SK-N-MC (cell line): ENCODE measurements at regions not wholly inside any gene's neighbourhood (a gene's known extent, or its start where the extent isn't known, plus 50 kb on each side); places are given as distances from the start of the nearest gene placed in this dataset.
A peak's percentile ranks its signal among the peaks of the same experiment; 100 is the strongest.
"Not testable (repeated sequence)": the region's sequence is repeated elsewhere in the genome, so short reads cannot be mapped to it uniquely, and the experiment has no call there.

Source experiments
- DNase-seq: peaks from one replicate; pipeline ENCODE4 v3.0.0-alpha.2; 2011; ENCODE audit warnings: low read depth, low spot score
- H3K27ac ChIP-seq: fragments of 200-600 bp; sonication (generic); 2 replicates; pipeline ENCODE4 v1.5.1; 2016; ENCODE audit warnings: mixed run types
- H3K36me3 ChIP-seq: fragments of 200-600 bp; sonication (generic); 2 replicates; pipeline ENCODE4 v1.6.1; 2017; ENCODE audit warnings: antibody characterized with exemption, low read length, mixed read lengths; ENCODE audit not compliant: insufficient read depth
- H3K4me3 ChIP-seq: fragments of 200-600 bp; sonication (generic); 2 replicates; pipeline ENCODE4 v1.5.1; 2016
- H3K9ac ChIP-seq: fragments of 200-600 bp; sonication (generic); 2 replicates; pipeline ENCODE4 v1.8.0; 2017; ENCODE audit warnings: mixed run types, mixed read lengths; ENCODE audit not compliant: insufficient read length
- H3K9me3 ChIP-seq: fragments of 200-600 bp; sonication (generic); 2 replicates; pipeline ENCODE4 v1.6.1; 2017; ENCODE audit warnings: low read depth, mild to moderate bottlenecking, antibody characterized with exemption, low read length, moderate library complexity, mixed read lengths
- EZH2 ChIP-seq: fragments of 200-600 bp; sonication (generic); IDR thresholded peaks from one replicate; pipeline ENCODE4 v1.6.1; 2017; ENCODE audit warnings: antibody characterized with exemption
- FOXP2 ChIP-seq: optimal IDR thresholded peaks from 2 replicates; pipeline ENCODE3; 2011; ENCODE audit warnings: mild to moderate bottlenecking, moderate library complexity; ENCODE audit not compliant: insufficient read depth; ENCODE audit errors: extremely low read length, control extremely low read depth
- POLR2AphosphoS5 ChIP-seq: IDR thresholded peaks from 2 replicates; pipeline ENCODE4 v1.6.1; 2012; ENCODE audit warnings: mild to moderate bottlenecking, low read depth, low read length, borderline replicate concordance

- DNase-seq: no peak
- Histone ChIP-seq H3K9ac (no peak overlapping the region), H3K4me3 (no peak overlapping the region), H3K27ac (no peak overlapping the region), H3K36me3 (no peaks in the 10 kb centered on the region), H3K9me3 (no peaks in the 10 kb centered on the region)
- TF ChIP-seq EZH2: no peak
- no peak for TF ChIP-seq FOXP2
- no peak for TF ChIP-seq POLR2AphosphoS5
Observed at GRCh38 chr4:127448986-127449385, 183.8 kb upstream of the INTU start.

GRCh38 chr4:127449449-127449848 lies 183.3 kb upstream of the INTU start:
- Histone ChIP-seq H3K9me3 (no peaks in the 10 kb centered on the region), H3K9ac (no peak overlapping the region), H3K4me3 (no peak overlapping the region), H3K27ac (no peak overlapping the region), H3K36me3 (no peaks in the 10 kb centered on the region)
- no peak for TF ChIP-seq EZH2
- no peak for TF ChIP-seq POLR2AphosphoS5
- TF ChIP-seq FOXP2: no peak
- DNase-seq: no peak

- DNase-seq: no peak
- Histone ChIP-seq H3K4me3 (no peak overlapping the region), H3K36me3 (no peaks in the 10 kb centered on the region), H3K9me3 (no peaks in the 10 kb centered on the region), H3K27ac (no peak overlapping the region), H3K9ac (no peak overlapping the region)
- no peak for TF ChIP-seq EZH2
- no peak for TF ChIP-seq POLR2AphosphoS5
- TF ChIP-seq FOXP2: no peak
Observed at GRCh38 chr4:127450276-127450675, 182.5 kb upstream of the INTU start.

GRCh38 chr4:127463883-127464282 lies 168.9 kb upstream of the INTU start:
- Histone ChIP-seq H3K27ac (no peak overlapping the region), H3K9me3 (no peaks in the 10 kb centered on the region), H3K9ac (no peak overlapping the region), H3K36me3 (no peaks in the 10 kb centered on the region), H3K4me3 (no peak overlapping the region)
- DNase-seq: no peak
- no peak for TF ChIP-seq EZH2
- TF ChIP-seq POLR2AphosphoS5: no peak
- TF ChIP-seq FOXP2: no peak

- TF ChIP-seq FOXP2: no peak
- no peak for TF ChIP-seq EZH2
- no peak for TF ChIP-seq POLR2AphosphoS5
- no peak for DNase-seq
Observed at GRCh38 chr4:127469542-127469941, 163.2 kb upstream of the INTU start.

GRCh38 chr4:127469959-127470809 lies 162.6 kb upstream of the INTU start:
- H3K9ac ChIP-seq: no peak overlapping the region
- DNase-seq: no peak
- TF ChIP-seq FOXP2: no peak
- TF ChIP-seq POLR2AphosphoS5: no peak
- no peak for TF ChIP-seq EZH2

More at GRCh38 chr4:127469542-127469941, 163.2 kb upstream of the INTU start:
- Histone ChIP-seq H3K27ac (no peak overlapping the region), H3K4me3 (no peak overlapping the region), H3K36me3 (no peaks in the 10 kb centered on the region), H3K9me3 (no peaks in the 10 kb centered on the region), H3K9ac (no peak overlapping the region)

GRCh38 chr4:127478271-127478670 lies 154.5 kb upstream of the INTU start:
- not testable (repeated sequence) for H3K4me3 ChIP-seq, H3K9ac ChIP-seq, H3K36me3 ChIP-seq, H3K9me3 ChIP-seq, H3K27ac ChIP-seq, DNase-seq

More at GRCh38 chr4:127469959-127470809, 162.6 kb upstream of the INTU start:
- Histone ChIP-seq H3K9me3 (no peaks in the 10 kb centered on the region), H3K36me3 (no peaks in the 10 kb centered on the region), H3K4me3 (no peak overlapping the region), H3K27ac (no peak overlapping the region)

GRCh38 chr4:127479031-127479622 lies 153.6 kb upstream of the INTU start:
- H3K36me3 ChIP-seq: no peaks in the 10 kb centered on the region
- H3K9me3 ChIP-seq: no peaks in the 10 kb centered on the region
- TF ChIP-seq EZH2: no peak
- no peak; the same call in 1 of the 2 replicates for TF ChIP-seq POLR2AphosphoS5
- TF ChIP-seq FOXP2: no peak
- H3K4me3 ChIP-seq: no peak overlapping the region
- peak overlapping the region; percentile 72 for H3K27ac ChIP-seq
- peak; percentile 66 for DNase-seq
- H3K9ac ChIP-seq: peak overlapping the region; percentile 59

- TF ChIP-seq FOXP2 (no peak), POLR2AphosphoS5 (no peak), EZH2 (no peak)
- no peak overlapping the region for H3K9ac ChIP-seq
- H3K9me3 ChIP-seq: no peaks in the 10 kb centered on the region
- no peak overlapping the region for H3K4me3 ChIP-seq
- no peaks in the 10 kb centered on the region for H3K36me3 ChIP-seq
- no peak for DNase-seq
- H3K27ac ChIP-seq: no peak overlapping the region
Observed at GRCh38 chr4:127482049-127482448, 150.7 kb upstream of the INTU start.

- TF ChIP-seq FOXP2 (no peak), EZH2 (no peak), POLR2AphosphoS5 (no peak)
- no peaks in the 10 kb centered on the region for H3K36me3 ChIP-seq
- no peak overlapping the region for H3K9ac ChIP-seq
- no peaks in the 10 kb centered on the region for H3K9me3 ChIP-seq
- DNase-seq: no peak
- no peak overlapping the region for H3K27ac ChIP-seq
- H3K4me3 ChIP-seq: no peak overlapping the region
Observed at GRCh38 chr4:127484117-127484516, 148.6 kb upstream of the INTU start.
